ENCODE measurements at regions not wholly inside any gene's neighbourhood (a gene's known extent, or its start where the extent isn't known, plus 50 kb on each side); places are given as distances from the start of the nearest gene placed in this dataset.

DNA sequence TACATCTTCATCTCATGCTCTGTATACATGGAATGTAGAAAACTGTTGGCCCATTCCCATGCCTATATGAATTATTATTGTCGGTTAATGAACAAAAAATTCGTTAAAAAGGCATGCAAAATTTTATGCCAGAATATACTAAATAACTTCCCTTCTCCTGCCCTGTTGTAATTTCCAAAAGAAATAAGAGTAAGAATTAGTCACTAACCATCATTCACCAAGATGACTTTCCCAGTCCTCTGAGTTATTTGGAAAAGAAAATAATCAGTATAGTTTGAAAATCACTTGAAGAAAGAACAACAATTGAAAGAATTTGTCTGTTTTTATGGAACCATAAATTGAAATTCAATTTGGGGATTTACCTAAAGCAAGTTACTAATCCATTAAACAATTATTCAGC lies 1149.1 kb upstream of the RAG2 start:
- no peaks in the 10 kb centered on the region for H3K4me1 ChIP-seq (ENCODE audit: control insufficient read depth in 1 of 2, insufficient read depth in 2 of 2, low read length in 2 of 2)
- H3K27ac Mint-ChIP-seq: no peak overlapping the region
- H3K4me3 Mint-ChIP-seq: no peak overlapping the region
- no CpG with 5 or more reads among the region's 2 CpGs for WGBS (ENCODE audit: insufficient coverage)
- no peak overlapping the region for H3K9ac ChIP-seq (ENCODE audit: insufficient read depth, low read length, poor library complexity, severe bottlenecking)
- H3K4me1 Mint-ChIP-seq: no peaks in the 10 kb centered on the region
- no peaks in the 10 kb centered on the region for H3K36me3 Mint-ChIP-seq
- no peaks in the 10 kb centered on the region for H3K36me3 ChIP-seq (replicated peaks in 1 of 2; ENCODE audit: control insufficient read depth in 1 of 2, insufficient read depth in 2 of 2, low read length in 2 of 2)
- no peak overlapping the region for H2AFZ ChIP-seq (ENCODE audit: insufficient read depth, low read depth, low read length, poor library complexity, severe bottlenecking)
- H3K4me2 ChIP-seq (replicated peaks; ENCODE audit: extremely low read depth, low read length, poor library complexity, severe bottlenecking): no peak overlapping the region
- H3K4me3 ChIP-seq (replicated peaks in 1 of 3; ENCODE audit: low read depth in 2 of 3, low read length in 3 of 3): no peak overlapping the region
- H3K27me3 Mint-ChIP-seq (ENCODE audit: low read depth in 3 of 3): peaks cover 0 to 2% (median 0%) of the 10 kb centered on the region in 3 donors
- TF ChIP-seq CTCF (IDR thresholded peaks at IDR 0.05): no peak
- intact Hi-C loops (cut with micrococcal nuclease): no loop called here
- no peaks in the 10 kb centered on the region for H3K9me3 ChIP-seq (replicated peaks in 1 of 2; ENCODE audit: control insufficient read depth in 1 of 2, insufficient read depth in 1 of 2, low read length in 2 of 2)
- H3K9me3 Mint-ChIP-seq: peaks cover 0 to 6% (median 4%) of the 10 kb centered on the region in 7 donors
- DNase-seq: no peak
- H4K20me1 ChIP-seq (ENCODE audit: insufficient read depth, low read length): no peaks in the 10 kb centered on the region
- no peaks in the 10 kb centered on the region for H3K27me3 ChIP-seq (ENCODE audit: control insufficient read depth in 2 of 2, insufficient read depth in 2 of 2, low read length in 2 of 2)
- no peak overlapping the region for H3K27ac ChIP-seq (ENCODE audit: low read depth in 1 of 2, low read length in 2 of 2)
- no peaks in the 10 kb centered on the region for H3K79me2 ChIP-seq (ENCODE audit: insufficient read depth, low read length)

DNA sequence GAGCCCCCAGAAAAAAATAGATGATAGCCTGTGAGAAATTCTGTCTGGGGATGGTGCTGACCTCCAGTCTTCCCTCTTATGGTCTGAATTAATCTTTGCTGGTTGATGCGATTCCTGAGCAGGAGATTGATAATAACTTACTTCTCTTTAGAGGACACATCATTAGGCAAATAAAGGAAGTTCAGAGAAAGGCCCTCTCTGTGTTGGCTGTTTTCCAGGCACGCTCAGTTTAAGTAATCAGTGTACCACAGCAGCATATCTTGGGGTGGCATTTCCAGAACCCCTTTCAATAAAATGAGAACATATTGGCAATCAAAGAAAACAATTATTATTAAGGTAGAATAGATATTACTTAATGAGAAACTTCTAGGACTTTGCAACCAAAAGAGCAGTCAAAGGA lies 1129.3 kb upstream of the RAG2 start:
- Histone ChIP-seq H3K27me3 (ENCODE audit: control insufficient read depth in 2 of 2, insufficient read depth in 2 of 2, low read length in 2 of 2) (no peaks in the 10 kb centered on the region), H3K4me1 (ENCODE audit: control insufficient read depth in 1 of 2, insufficient read depth in 2 of 2, low read length in 2 of 2) (no peaks in the 10 kb centered on the region), H3K27ac (ENCODE audit: low read depth in 1 of 2, low read length in 2 of 2) (no peak overlapping the region), H3K4me2 (replicated peaks; ENCODE audit: extremely low read depth, low read length, poor library complexity, severe bottlenecking) (no peak overlapping the region), H4K20me1 (ENCODE audit: insufficient read depth, low read length) (no peaks in the 10 kb centered on the region), H3K9ac (ENCODE audit: insufficient read depth, low read length, poor library complexity, severe bottlenecking) (no peak overlapping the region), H3K79me2 (ENCODE audit: insufficient read depth, low read length) (no peaks in the 10 kb centered on the region), H2AFZ (ENCODE audit: insufficient read depth, low read depth, low read length, poor library complexity, severe bottlenecking) (no peak overlapping the region), H3K36me3 (replicated peaks in 1 of 2; ENCODE audit: control insufficient read depth in 1 of 2, insufficient read depth in 2 of 2, low read length in 2 of 2) (no peaks in the 10 kb centered on the region), H3K4me3 (replicated peaks in 1 of 3; ENCODE audit: low read depth in 2 of 3, low read length in 3 of 3) (no peak overlapping the region), H3K9me3 (replicated peaks in 1 of 2; ENCODE audit: control insufficient read depth in 1 of 2, insufficient read depth in 1 of 2, low read length in 2 of 2) (no peaks in the 10 kb centered on the region)
- TF ChIP-seq CTCF (IDR thresholded peaks at IDR 0.05): no peak
- intact Hi-C loops (cut with micrococcal nuclease): no loop called here
- Mint-ChIP-seq H3K36me3 (no peaks in the 10 kb centered on the region), H3K4me1 (no peaks in the 10 kb centered on the region), H3K9me3 (peaks cover 0 to 4% (median 0%) of the 10 kb centered on the region in 7 donors), H3K27ac (no peak overlapping the region), H3K4me3 (no peak overlapping the region), H3K27me3 (ENCODE audit: low read depth in 3 of 3) (no peaks in the 10 kb centered on the region)
- DNase-seq: no peak
- no CpG with 5 or more reads among the region's 2 CpGs for WGBS (ENCODE audit: insufficient coverage)
